Colonic mucosa (tissue), 4 donors: ENCODE measurements at regions not wholly inside any gene's neighbourhood (a gene's known extent, or its start where the extent isn't known, plus 50 kb on each side); places are given as distances from the start of the nearest gene placed in this dataset.

Experiments used
- DNase-seq: peaks from one replicate; pipeline ENCODE4 v3.0.0-alpha.2; 2020
- H3K27ac ChIP-seq: fragments of 200-600 bp; one replicate; pipeline ENCODE4 v1.8.0; 2021
- H3K27me3 ChIP-seq: fragments of 200-600 bp; one replicate; pipeline ENCODE4 v1.8.0; 2021
- H3K36me3 ChIP-seq: fragments of 200-600 bp; one replicate; pipeline ENCODE4 v1.8.0; 2021
- H3K4me1 ChIP-seq: fragments of 200-600 bp; one replicate; pipeline ENCODE4 v1.8.0; 2021; ENCODE audit warnings: mild to moderate bottlenecking
- H3K4me3 ChIP-seq: fragments of 200-600 bp; one replicate; pipeline ENCODE4 v1.8.0; 2021
- H3K9ac ChIP-seq, 2 donors: one replicate each; pipeline ENCODE4 v1.7.0; 2013; ENCODE audit warnings: control low read depth in 2 of 2, low read depth in 2 of 2, low read length in 2 of 2
- H3K9me3 ChIP-seq: fragments of 200-600 bp; one replicate; pipeline ENCODE4 v1.8.0; 2021
- intact Hi-C: fragments of 100-400 bp; cut with DNase I; formaldehyde crosslinking; loops from one replicate; pipeline ENCODE4 v1.14.1; 2022
- TF ChIP-seq, protein P1 (sequence below): fragments of 200-600 bp; IDR thresholded peaks from one replicate; pipeline ENCODE4 v1.8.0; 2022; ENCODE audit warnings: antibody characterized with exemption, mild to moderate bottlenecking
- donor health status: healthy.
- donor health status: DM: no; HTN: no; CAD: no.
- donor health status: DM: no; HTN: no; CAD: no.

DNA sequence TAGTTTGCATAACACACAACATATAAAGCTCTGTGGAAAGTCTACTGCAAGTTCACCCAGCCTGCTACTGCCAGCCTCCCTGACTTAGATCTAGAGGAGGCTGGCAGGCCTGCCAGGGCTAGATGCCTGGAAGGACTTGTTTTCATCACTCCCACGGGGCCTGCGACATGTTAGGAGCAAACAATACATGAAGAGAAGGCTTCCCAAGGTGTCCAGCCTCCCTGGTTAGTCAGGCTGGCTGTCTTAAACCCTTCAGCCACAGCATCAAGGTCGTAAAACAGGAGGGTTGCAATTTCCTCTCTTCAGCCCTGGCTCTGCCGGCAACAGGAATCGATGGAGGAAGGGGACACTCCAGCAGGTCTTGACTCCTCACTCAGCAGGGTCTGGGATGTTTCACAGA, 104.5 kb downstream of the NGF start:
- DNase-seq: no peak
- Histone ChIP-seq H3K4me3 (no peak overlapping the region), H3K9me3 (no peaks in the 10 kb centered on the region), H3K27ac (no peak overlapping the region), H3K27me3 (no peaks in the 10 kb centered on the region), H3K9ac (no peak overlapping the region), H3K36me3 (no peaks in the 10 kb centered on the region), H3K4me1 (peaks cover 5% of the 10 kb centered on the region)
- intact Hi-C loops: no loop called here
- TF ChIP-seq, protein P1, sequence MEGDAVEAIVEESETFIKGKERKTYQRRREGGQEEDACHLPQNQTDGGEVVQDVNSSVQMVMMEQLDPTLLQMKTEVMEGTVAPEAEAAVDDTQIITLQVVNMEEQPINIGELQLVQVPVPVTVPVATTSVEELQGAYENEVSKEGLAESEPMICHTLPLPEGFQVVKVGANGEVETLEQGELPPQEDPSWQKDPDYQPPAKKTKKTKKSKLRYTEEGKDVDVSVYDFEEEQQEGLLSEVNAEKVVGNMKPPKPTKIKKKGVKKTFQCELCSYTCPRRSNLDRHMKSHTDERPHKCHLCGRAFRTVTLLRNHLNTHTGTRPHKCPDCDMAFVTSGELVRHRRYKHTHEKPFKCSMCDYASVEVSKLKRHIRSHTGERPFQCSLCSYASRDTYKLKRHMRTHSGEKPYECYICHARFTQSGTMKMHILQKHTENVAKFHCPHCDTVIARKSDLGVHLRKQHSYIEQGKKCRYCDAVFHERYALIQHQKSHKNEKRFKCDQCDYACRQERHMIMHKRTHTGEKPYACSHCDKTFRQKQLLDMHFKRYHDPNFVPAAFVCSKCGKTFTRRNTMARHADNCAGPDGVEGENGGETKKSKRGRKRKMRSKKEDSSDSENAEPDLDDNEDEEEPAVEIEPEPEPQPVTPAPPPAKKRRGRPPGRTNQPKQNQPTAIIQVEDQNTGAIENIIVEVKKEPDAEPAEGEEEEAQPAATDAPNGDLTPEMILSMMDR: no peak

DNA sequence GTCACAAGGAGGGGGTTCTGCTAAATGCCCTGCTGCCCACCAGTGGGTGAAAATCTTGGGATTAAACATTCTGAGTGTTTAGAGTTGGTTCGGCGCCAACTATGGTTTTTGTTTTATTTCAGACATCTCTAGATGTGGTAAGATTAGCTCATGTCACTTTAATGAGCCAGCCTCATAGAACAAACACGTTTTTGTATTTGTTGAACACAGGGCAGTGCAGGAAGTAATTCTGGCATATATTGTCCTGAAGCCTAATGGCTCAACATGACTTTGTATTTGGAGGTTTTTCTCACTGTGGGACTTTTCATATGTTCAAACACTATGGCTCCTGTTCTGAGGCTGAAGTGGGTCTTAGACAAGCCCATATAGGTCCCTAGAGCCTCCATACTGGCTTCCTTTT, 107.8 kb downstream of the NGF start:
- Histone ChIP-seq H3K9me3 (no peaks in the 10 kb centered on the region), H3K9ac (no peak overlapping the region), H3K4me1 (peaks cover 5% of the 10 kb centered on the region), H3K27ac (no peak overlapping the region), H3K4me3 (no peak overlapping the region), H3K36me3 (no peaks in the 10 kb centered on the region), H3K27me3 (no peaks in the 10 kb centered on the region)
- peak; percentile 34 for DNase-seq
- TF ChIP-seq, protein P1: no peak
- intact Hi-C loops: no loop called here

DNA sequence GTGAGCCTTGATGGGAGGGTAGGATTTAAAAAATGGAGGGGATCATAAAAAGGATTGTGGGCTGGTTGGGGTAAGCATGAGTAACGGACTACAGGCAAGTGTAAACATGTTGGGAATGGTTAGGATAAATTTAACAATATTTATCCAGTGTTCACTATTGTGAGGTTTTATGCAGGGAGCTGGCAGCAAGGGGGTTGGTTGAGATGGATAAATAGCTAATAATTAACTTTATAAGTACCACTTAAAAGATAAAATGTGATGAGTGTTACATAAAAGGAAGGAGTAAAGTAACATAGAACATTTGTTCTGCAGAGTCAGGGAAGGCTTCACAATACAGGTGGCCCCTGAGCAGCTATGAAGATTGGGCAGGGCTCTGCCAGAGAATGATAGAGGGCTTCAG, 109.0 kb downstream of the NGF start:
- Histone ChIP-seq H3K36me3 (no peaks in the 10 kb centered on the region), H3K4me3 (no peak overlapping the region), H3K27me3 (no peaks in the 10 kb centered on the region), H3K9me3 (no peaks in the 10 kb centered on the region), H3K9ac (no peak overlapping the region), H3K27ac (no peak overlapping the region), H3K4me1 (peaks cover 5% of the 10 kb centered on the region)
- DNase-seq: peak; percentile 32
- intact Hi-C loops: no loop called here
- TF ChIP-seq, protein P1: no peak

DNA sequence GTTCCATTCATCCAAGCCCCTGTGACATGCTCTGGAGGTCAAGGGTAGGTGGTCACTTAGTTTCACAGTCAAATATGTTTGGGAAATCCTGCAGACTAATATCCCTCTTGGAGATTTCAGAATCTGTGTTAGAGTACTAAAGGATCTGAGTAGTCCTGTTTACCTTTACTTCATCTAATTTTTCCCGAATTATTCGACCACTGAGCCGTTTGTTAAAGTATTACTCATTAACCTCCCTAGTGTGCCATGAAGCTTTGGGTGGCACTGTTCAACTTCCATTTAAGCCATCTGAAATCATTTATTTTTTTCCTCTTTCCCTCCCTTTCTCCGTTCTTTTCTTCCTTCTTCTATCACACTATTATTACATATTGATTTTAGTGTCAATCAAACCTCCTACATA, 109.9 kb downstream of the NGF start:
- Histone ChIP-seq H3K27ac (no peak overlapping the region), H3K9me3 (no peaks in the 10 kb centered on the region), H3K4me3 (no peak overlapping the region), H3K4me1 (peaks cover 5% of the 10 kb centered on the region), H3K27me3 (no peaks in the 10 kb centered on the region), H3K36me3 (no peaks in the 10 kb centered on the region), H3K9ac (no peak overlapping the region)
- DNase-seq: no peak
- intact Hi-C loops: no loop called here
- TF ChIP-seq, protein P1: no peak

DNA sequence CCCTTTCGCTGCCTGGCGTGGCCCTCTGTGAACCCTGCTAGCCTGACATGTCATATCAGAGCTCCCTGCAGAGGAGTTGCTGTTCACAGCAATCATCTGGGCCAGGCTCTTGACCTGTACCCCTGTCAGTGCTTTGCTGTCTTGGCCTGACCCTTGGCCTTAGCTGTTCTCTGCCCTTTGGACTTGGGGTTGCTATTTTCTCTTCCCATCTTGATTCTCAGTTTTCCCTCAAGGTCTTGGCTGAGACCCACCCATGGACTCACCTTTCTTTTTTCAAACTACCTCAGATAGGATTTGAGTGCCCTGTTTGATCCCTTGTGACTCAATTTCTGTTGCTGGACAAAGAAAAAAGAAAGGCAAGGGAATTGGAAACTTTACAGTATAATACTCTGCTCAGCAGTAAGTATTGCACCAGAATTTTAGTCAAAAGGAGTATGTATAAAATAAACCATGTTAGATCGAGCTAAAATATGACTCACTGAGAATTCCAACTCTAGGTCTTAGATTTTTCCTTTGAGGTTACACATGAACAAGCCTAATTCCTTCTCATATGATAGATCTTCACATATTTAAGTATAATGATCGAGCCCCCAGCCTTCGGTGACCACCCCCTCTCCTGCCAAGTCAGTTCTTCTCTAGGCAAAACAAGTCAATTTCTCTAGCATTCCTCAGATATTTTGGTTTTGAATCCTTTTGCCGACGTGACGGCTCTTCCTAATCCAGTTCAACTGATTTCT, 110.5 kb downstream of the NGF start:
- Histone ChIP-seq H3K9me3 (no peaks in the 10 kb centered on the region), H3K4me3 (no peak overlapping the region), H3K9ac (no peak overlapping the region), H3K27me3 (no peaks in the 10 kb centered on the region), H3K36me3 (no peaks in the 10 kb centered on the region), H3K27ac (no peak overlapping the region), H3K4me1 (peaks cover 5% of the 10 kb centered on the region)
- DNase-seq: no peak
- intact Hi-C loops: no loop called here
- TF ChIP-seq, protein P1: no peak
